Tibial nerve (tissue), 4 donors: ENCODE measurements at regions not wholly inside any gene's neighbourhood (a gene's known extent, or its start where the extent isn't known, plus 50 kb on each side); places are given as distances from the start of the nearest gene placed in this dataset.

Experiments
- CTCF ChIP-seq, 5 experiments: fragments of 200-600 bp in 3 of 5; fragments of 450-650 bp in 2 of 5; sonication (generic) in 3 of 5; IDR thresholded peaks; one replicate each; pipeline ENCODE4 v1.5.1; 2016 to 2019; ENCODE audit warnings: antibody characterized with exemption in 5 of 5, mild to moderate bottlenecking in 3 of 5, moderate library complexity in 2 of 5
- EP300 ChIP-seq, 2 donors: sonication (generic); formaldehyde crosslinking; IDR thresholded peaks; one replicate each; pipeline ENCODE4 v1.6.1; 2017; ENCODE audit warnings: antibody characterized with exemption in 2 of 2, mild to moderate bottlenecking in 1 of 2
- POLR2A ChIP-seq, 2 donors: fragments of 450-650 bp; IDR thresholded peaks; one replicate each; pipeline ENCODE4 v1.6.1; 2017; ENCODE audit warnings: antibody characterized with exemption in 2 of 2, mild to moderate bottlenecking in 2 of 2, moderate library complexity in 2 of 2

- TF ChIP-seq CTCF (IDR thresholded peaks at IDR 0.05): no peak
- TF ChIP-seq EP300 (IDR thresholded peaks at IDR 0.05): no peak
- TF ChIP-seq POLR2A (IDR thresholded peaks at IDR 0.05): no peak
Measured at GRCh38 chr11:79672786-79673185, 232.0 kb upstream of the TENM4 start.
